Panc1 (cell line): ENCODE measurements at regions not wholly inside any gene's neighbourhood (a gene's known extent, or its start where the extent isn't known, plus 50 kb on each side); places are given as distances from the start of the nearest gene placed in this dataset.

Source experiments
- ATAC-seq: fragments of 200-7000 bp; cut with Tn5 transposase; 2 replicates; pipeline ENCODE4 v1.9.1; 2020; ENCODE audit warnings: mild to moderate bottlenecking, moderate library complexity
- BruUV-seq: library from RNA; stranded (reverse); fragments of 400-500 nt; replicated peaks from 2 replicates; lab custom pipeline; 2021; lab: Mats Ljungman, UMichigan
- CTCF ChIA-PET: fragments of 300-600 bp; sonication (Branson Sonifier 250); formaldehyde crosslinking; loops from one replicate; lab custom pipeline; 2022; ENCODE audit warnings: antibody characterized with exemption; lab: Charles Lee
- POLR2A ChIA-PET: fragments of 300-600 bp; sonication (Branson Sonifier 250); formaldehyde crosslinking; loops from one replicate; lab custom pipeline; 2022; ENCODE audit warnings: antibody characterized with exemption; lab: Charles Lee
- DNase-seq: peaks from one replicate; pipeline ENCODE4 v3.0.0-alpha.2; 2010; ENCODE audit warnings: low read depth, low spot score
- H3K27ac ChIP-seq: 2 replicates; pipeline ENCODE4 v1.5.1; 2011; ENCODE audit warnings: mild to moderate bottlenecking, low read length, inconsistent platforms
- H3K27me3 ChIP-seq: fragments of 200-500 bp; sonication (Bioruptor generic); 2 replicates; pipeline ENCODE4 v1.6.0; 2014; ENCODE audit warnings: low read length, inconsistent platforms; ENCODE audit not compliant: control insufficient read depth, insufficient read depth
- H3K36me3 ChIP-seq: fragments of 200-500 bp; sonication (Bioruptor generic); 2 replicates; pipeline ENCODE4 v1.5.1; 2014; ENCODE audit warnings: inconsistent platforms, mild to moderate bottlenecking, low read length, moderate library complexity; ENCODE audit not compliant: control insufficient read depth, insufficient read depth
- H3K4me1 ChIP-seq: 2 replicates; pipeline ENCODE4 v1.5.1; 2011; ENCODE audit warnings: inconsistent platforms, mild to moderate bottlenecking, low read length, moderate library complexity; ENCODE audit not compliant: control insufficient read depth, insufficient read depth
- H3K4me3 ChIP-seq, 2 experiments: 2 replicates each; pipeline ENCODE4 v1.5.1; 2011 to 2012; ENCODE audit warnings: low read depth in 2 of 2, low read length in 2 of 2, mild to moderate bottlenecking in 2 of 2, inconsistent platforms in 1 of 2, moderate library complexity in 1 of 2
- H3K9me3 ChIP-seq: fragments of 200-500 bp; sonication (Bioruptor generic); 2 replicates; pipeline ENCODE4 v1.5.1; 2014; ENCODE audit warnings: low read depth, mild to moderate bottlenecking, inconsistent platforms, low read length, moderate library complexity; ENCODE audit not compliant: control insufficient read depth, insufficient read depth
- POLR2AphosphoS5 ChIP-seq: IDR thresholded peaks from 2 replicates; pipeline ENCODE4 v1.6.1; 2012; ENCODE audit warnings: mild to moderate bottlenecking, low read depth, low read length, moderate library complexity
- SIN3A ChIP-seq: IDR thresholded peaks from 2 replicates; pipeline ENCODE4 v1.6.1; 2012; ENCODE audit warnings: low read depth, mild to moderate bottlenecking, low read length, moderate library complexity, borderline replicate concordance; ENCODE audit not compliant: insufficient read depth
- TCF7L2 ChIP-seq: IDR thresholded peaks from 2 replicates; pipeline ENCODE4 v1.6.1; 2011; ENCODE audit warnings: mild to moderate bottlenecking, low read depth, low read length, inconsistent platforms
- in situ Hi-C: cut with HindIII; loops from 2 replicates; pipeline ENCODE4 v1.10.0; 2016; ENCODE audit warnings: low sequenced_read_pairs, low pct_unique_long_range_greater_than_20kb
- intact Hi-C: fragments of 100-400 bp; cut with micrococcal nuclease; formaldehyde crosslinking; loops from one replicate; pipeline ENCODE4 v1.10.0; 2022; ENCODE audit not compliant: unreplicated experiment
- TF ChIP-seq, protein P1 (sequence below): fragments of 450-650 bp; IDR thresholded peaks from 2 replicates; pipeline ENCODE4 v1.5.1; 2017; ENCODE audit warnings: mild to moderate bottlenecking
- TF ChIP-seq, protein P2 (sequence below), 2 experiments: IDR thresholded peaks; 2 replicates each; pipeline ENCODE4 v1.6.1; 2011 to 2012; ENCODE audit warnings: low read depth in 2 of 2, control low read depth in 1 of 2, low read length in 1 of 2, mild to moderate bottlenecking in 1 of 2, moderate library complexity in 1 of 2; ENCODE audit not compliant: insufficient read depth in 1 of 2

GRCh38 chr3:168579010-168579409, 483.3 kb upstream of the GOLIM4 start:
- no peak for DNase-seq
- BruUV-seq = no TSS peak
- intact Hi-C loops = no loop called here
- Histone ChIP-seq H3K4me1 (no peaks in the 10 kb centered on the region), H3K4me3 (no peak overlapping the region), H3K36me3 (no peaks in the 10 kb centered on the region), H3K9me3 (no peaks in the 10 kb centered on the region), H3K27me3 (no peaks in the 10 kb centered on the region), H3K27ac (no peak overlapping the region)
- CTCF ChIA-PET = no interaction called here
- no peak for ATAC-seq
- in situ Hi-C loops = no loop called here
- TF ChIP-seq TCF7L2 = no peak
- TF ChIP-seq, protein P1, sequence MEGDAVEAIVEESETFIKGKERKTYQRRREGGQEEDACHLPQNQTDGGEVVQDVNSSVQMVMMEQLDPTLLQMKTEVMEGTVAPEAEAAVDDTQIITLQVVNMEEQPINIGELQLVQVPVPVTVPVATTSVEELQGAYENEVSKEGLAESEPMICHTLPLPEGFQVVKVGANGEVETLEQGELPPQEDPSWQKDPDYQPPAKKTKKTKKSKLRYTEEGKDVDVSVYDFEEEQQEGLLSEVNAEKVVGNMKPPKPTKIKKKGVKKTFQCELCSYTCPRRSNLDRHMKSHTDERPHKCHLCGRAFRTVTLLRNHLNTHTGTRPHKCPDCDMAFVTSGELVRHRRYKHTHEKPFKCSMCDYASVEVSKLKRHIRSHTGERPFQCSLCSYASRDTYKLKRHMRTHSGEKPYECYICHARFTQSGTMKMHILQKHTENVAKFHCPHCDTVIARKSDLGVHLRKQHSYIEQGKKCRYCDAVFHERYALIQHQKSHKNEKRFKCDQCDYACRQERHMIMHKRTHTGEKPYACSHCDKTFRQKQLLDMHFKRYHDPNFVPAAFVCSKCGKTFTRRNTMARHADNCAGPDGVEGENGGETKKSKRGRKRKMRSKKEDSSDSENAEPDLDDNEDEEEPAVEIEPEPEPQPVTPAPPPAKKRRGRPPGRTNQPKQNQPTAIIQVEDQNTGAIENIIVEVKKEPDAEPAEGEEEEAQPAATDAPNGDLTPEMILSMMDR = no peak
- no peak for TF ChIP-seq POLR2AphosphoS5
- TF ChIP-seq, protein P2, sequence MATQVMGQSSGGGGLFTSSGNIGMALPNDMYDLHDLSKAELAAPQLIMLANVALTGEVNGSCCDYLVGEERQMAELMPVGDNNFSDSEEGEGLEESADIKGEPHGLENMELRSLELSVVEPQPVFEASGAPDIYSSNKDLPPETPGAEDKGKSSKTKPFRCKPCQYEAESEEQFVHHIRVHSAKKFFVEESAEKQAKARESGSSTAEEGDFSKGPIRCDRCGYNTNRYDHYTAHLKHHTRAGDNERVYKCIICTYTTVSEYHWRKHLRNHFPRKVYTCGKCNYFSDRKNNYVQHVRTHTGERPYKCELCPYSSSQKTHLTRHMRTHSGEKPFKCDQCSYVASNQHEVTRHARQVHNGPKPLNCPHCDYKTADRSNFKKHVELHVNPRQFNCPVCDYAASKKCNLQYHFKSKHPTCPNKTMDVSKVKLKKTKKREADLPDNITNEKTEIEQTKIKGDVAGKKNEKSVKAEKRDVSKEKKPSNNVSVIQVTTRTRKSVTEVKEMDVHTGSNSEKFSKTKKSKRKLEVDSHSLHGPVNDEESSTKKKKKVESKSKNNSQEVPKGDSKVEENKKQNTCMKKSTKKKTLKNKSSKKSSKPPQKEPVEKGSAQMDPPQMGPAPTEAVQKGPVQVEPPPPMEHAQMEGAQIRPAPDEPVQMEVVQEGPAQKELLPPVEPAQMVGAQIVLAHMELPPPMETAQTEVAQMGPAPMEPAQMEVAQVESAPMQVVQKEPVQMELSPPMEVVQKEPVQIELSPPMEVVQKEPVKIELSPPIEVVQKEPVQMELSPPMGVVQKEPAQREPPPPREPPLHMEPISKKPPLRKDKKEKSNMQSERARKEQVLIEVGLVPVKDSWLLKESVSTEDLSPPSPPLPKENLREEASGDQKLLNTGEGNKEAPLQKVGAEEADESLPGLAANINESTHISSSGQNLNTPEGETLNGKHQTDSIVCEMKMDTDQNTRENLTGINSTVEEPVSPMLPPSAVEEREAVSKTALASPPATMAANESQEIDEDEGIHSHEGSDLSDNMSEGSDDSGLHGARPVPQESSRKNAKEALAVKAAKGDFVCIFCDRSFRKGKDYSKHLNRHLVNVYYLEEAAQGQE (IDR thresholded peaks at IDR 0.05; ENCODE audit: insufficient read depth in 1 of 2, low read depth in 2 of 2, low read length in 1 of 2) = no peak
- no peak for TF ChIP-seq SIN3A
- POLR2A ChIA-PET = no interaction called here

DNA sequence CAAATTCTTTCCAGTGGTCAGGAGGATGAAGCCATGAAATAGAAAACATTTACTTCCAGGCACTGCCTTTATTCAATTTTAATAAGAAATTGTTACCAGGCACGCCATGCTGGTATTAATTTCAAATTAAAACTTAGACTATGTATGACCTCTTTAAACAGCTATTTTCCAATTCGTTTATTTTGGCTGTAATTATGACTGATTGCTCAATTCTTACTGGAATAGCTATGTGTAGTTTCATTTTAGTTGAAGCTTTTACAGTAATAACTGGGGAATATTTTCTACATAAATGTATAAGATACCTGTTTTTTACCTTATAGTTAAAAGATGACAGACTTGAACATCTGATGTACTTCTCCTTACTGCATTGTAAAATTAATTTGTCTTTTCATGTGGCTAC, 480.0 kb upstream of the GOLIM4 start:
- intact Hi-C loops (no loop called here), in situ Hi-C loops (no loop called here)
- ATAC-seq (no peak), DNase-seq (no peak)
- H3K27me3 ChIP-seq = no peaks in the 10 kb centered on the region
- no peak overlapping the region for H3K27ac ChIP-seq
- TF ChIP-seq TCF7L2 = no peak
- TF ChIP-seq POLR2AphosphoS5 = no peak
- TF ChIP-seq, protein P2 (IDR thresholded peaks at IDR 0.05; ENCODE audit: insufficient read depth in 1 of 2, low read depth in 2 of 2, low read length in 1 of 2) = no peak
- TF ChIP-seq SIN3A = no peak
- TF ChIP-seq, protein P1 = no peak
- BruUV-seq = no TSS peak
- no peaks in the 10 kb centered on the region for H3K36me3 ChIP-seq
- ChIA-PET POLR2A (interaction anchor here (0.5 kb wide), 1 partner anchor 84 kb away, joined by 3 read pairs; no protein-coding TSS in a partner anchor), CTCF (no interaction called here)
- no peaks in the 10 kb centered on the region for H3K9me3 ChIP-seq
- H3K4me1 ChIP-seq = no peaks in the 10 kb centered on the region
- H3K4me3 ChIP-seq = no peak overlapping the region
